H1 (cell line): ENCODE measurements at regions not wholly inside any gene's neighbourhood (a gene's known extent, or its start where the extent isn't known, plus 50 kb on each side); places are given as distances from the start of the nearest gene placed in this dataset.

Experiments used
- CEBPB ChIP-seq: IDR thresholded peaks from 2 replicates; pipeline ENCODE4 v1.6.1; 2012; ENCODE audit warnings: low read depth, low read length
- CHD1 ChIP-seq: IDR thresholded peaks from 2 replicates; pipeline ENCODE4 v1.6.1; 2012; ENCODE audit warnings: low read depth, low read length, improper control_type of control experiment
- CHD2 ChIP-seq: IDR thresholded peaks from 2 replicates; pipeline ENCODE4 v1.6.1; 2012; ENCODE audit warnings: low read length, improper control_type of control experiment
- EGR1 ChIP-seq: IDR thresholded peaks from 2 replicates; pipeline ENCODE4 v1.6.1; 2011; ENCODE audit warnings: low read depth, low read length, borderline replicate concordance
- EZH2 ChIP-seq: fragments of 200-600 bp; sonication (generic); IDR thresholded peaks from 2 replicates; pipeline ENCODE4 v1.7.1; 2012; ENCODE audit warnings: low read depth, mild to moderate bottlenecking, moderate library complexity, low read length, inconsistent platforms; ENCODE audit not compliant: severe bottlenecking
- GABPA ChIP-seq: IDR thresholded peaks from 2 replicates; pipeline ENCODE4 v1.6.1; 2011; ENCODE audit warnings: mild to moderate bottlenecking, low read length, moderate library complexity, borderline replicate concordance; ENCODE audit not compliant: insufficient read depth
- HDAC6 ChIP-seq: IDR thresholded peaks from one replicate; pipeline ENCODE4 v1.7.1; 2012; ENCODE audit warnings: low read depth, mild to moderate bottlenecking, inconsistent platforms, low read length, moderate library complexity
- PHF8 ChIP-seq: fragments of 200-600 bp; sonication (generic); conservative IDR thresholded peaks from 2 replicates; pipeline ENCODE4 v1.7.1; 2012; ENCODE audit warnings: low read depth, mild to moderate bottlenecking, inconsistent platforms, low read length, moderate library complexity
- POLR2A ChIP-seq, 2 experiments: IDR thresholded peaks; 1 replicate in 1 of 2; 2 replicates in 1 of 2; pipeline ENCODE4 v1.6.1; 2011; ENCODE audit warnings: low read depth in 2 of 2, low read length in 2 of 2, mild to moderate bottlenecking in 2 of 2; ENCODE audit errors: control extremely low read depth in 1 of 2
- POLR2AphosphoS5 ChIP-seq: IDR thresholded peaks from 2 replicates; pipeline ENCODE4 v1.6.1; 2011; ENCODE audit warnings: low read depth, low read length
- RNF2 ChIP-seq: fragments of 200-900, 300-1000 bp; sonication (generic); IDR thresholded peaks from 2 replicates; pipeline ENCODE4 v1.7.1; 2016; ENCODE audit warnings: borderline replicate concordance, low read depth, mild to moderate bottlenecking, antibody characterized with exemption, low read length; ENCODE audit not compliant: poor library complexity, severe bottlenecking; ENCODE audit errors: missing control alignments
- SAP30 ChIP-seq: fragments of 300-600 bp; sonication (generic); IDR thresholded peaks from 2 replicates; pipeline ENCODE4 v1.7.1; 2012; ENCODE audit warnings: low read length, moderate library complexity, mild to moderate bottlenecking, inconsistent platforms; ENCODE audit not compliant: insufficient read depth, insufficient replicate concordance
- TF ChIP-seq, protein P1 (sequence below), 3 experiments: IDR thresholded peaks; 1 replicate in 2 of 3; 2 replicates in 1 of 3; pipeline versions ENCODE4 v1.5.1 to v1.6.1; 2011; ENCODE audit warnings: low read length in 3 of 3, mild to moderate bottlenecking in 3 of 3, inconsistent platforms in 2 of 3, low read depth in 1 of 3, moderate library complexity in 1 of 3; ENCODE audit not compliant: insufficient read depth in 1 of 3; ENCODE audit errors: control extremely low read depth in 1 of 3
- TF ChIP-seq, protein P2 (sequence below): IDR thresholded peaks from 2 replicates; pipeline ENCODE4 v1.6.1; 2012; ENCODE audit warnings: inconsistent platforms

GRCh38 chr22:48628891-48629543 lies 1198.7 kb downstream of the BRD1 start:
- TF ChIP-seq SAP30, result no peak
- no peak for TF ChIP-seq HDAC6
- TF ChIP-seq, protein P1, sequence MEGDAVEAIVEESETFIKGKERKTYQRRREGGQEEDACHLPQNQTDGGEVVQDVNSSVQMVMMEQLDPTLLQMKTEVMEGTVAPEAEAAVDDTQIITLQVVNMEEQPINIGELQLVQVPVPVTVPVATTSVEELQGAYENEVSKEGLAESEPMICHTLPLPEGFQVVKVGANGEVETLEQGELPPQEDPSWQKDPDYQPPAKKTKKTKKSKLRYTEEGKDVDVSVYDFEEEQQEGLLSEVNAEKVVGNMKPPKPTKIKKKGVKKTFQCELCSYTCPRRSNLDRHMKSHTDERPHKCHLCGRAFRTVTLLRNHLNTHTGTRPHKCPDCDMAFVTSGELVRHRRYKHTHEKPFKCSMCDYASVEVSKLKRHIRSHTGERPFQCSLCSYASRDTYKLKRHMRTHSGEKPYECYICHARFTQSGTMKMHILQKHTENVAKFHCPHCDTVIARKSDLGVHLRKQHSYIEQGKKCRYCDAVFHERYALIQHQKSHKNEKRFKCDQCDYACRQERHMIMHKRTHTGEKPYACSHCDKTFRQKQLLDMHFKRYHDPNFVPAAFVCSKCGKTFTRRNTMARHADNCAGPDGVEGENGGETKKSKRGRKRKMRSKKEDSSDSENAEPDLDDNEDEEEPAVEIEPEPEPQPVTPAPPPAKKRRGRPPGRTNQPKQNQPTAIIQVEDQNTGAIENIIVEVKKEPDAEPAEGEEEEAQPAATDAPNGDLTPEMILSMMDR (IDR thresholded peaks at IDR 0.05; ENCODE audit: control extremely low read depth in 1 of 3, insufficient read depth in 1 of 3, low read depth in 1 of 3, low read length in 3 of 3), result no peak
- no peak for TF ChIP-seq RNF2
- no peak for TF ChIP-seq POLR2A (IDR thresholded peaks at IDR 0.05; ENCODE audit: control extremely low read depth in 1 of 2, low read depth in 2 of 2, low read length in 2 of 2)
- TF ChIP-seq, protein P2, sequence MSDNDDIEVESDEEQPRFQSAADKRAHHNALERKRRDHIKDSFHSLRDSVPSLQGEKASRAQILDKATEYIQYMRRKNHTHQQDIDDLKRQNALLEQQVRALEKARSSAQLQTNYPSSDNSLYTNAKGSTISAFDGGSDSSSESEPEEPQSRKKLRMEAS, result no peak
- no peak for TF ChIP-seq CHD1
- no peak for TF ChIP-seq CEBPB
- no peak for TF ChIP-seq POLR2AphosphoS5
- no peak for TF ChIP-seq PHF8
- no peak for TF ChIP-seq EZH2
- no peak for TF ChIP-seq EGR1
- TF ChIP-seq GABPA, result peak; percentile 57; the same call in 1 of the 2 replicates
- TF ChIP-seq CHD2, result no peak
